ENCODE measurements at regions not wholly inside any gene's neighbourhood (a gene's known extent, or its start where the extent isn't known, plus 50 kb on each side); places are given as distances from the start of the nearest gene placed in this dataset.
"Not testable (repeated sequence)": the region's sequence is repeated elsewhere in the genome, so short reads cannot be mapped to it uniquely, and the experiment has no call there.

DNA sequence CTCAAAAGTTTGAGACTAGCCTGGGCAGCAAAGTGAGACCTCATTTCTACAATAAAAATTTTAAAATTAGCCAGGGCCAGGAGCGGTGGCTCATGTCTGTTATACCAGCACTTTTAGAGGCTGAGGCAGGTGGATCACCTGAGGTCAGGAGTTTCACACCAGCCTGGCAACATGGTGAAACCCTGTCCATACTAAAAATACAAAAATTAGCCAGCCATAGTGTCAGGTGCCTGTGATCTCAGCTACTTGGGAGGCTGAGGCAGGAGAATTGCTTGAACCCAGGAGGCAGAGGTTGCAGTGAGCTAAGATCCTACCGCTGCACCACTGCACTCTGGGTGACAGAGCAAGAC, 85.1 kb upstream of the MAP4 start:
- FAIRE-seq; DNase-seq (ENCODE audit: insufficient read length, low spot score): not testable (repeated sequence)

DNA sequence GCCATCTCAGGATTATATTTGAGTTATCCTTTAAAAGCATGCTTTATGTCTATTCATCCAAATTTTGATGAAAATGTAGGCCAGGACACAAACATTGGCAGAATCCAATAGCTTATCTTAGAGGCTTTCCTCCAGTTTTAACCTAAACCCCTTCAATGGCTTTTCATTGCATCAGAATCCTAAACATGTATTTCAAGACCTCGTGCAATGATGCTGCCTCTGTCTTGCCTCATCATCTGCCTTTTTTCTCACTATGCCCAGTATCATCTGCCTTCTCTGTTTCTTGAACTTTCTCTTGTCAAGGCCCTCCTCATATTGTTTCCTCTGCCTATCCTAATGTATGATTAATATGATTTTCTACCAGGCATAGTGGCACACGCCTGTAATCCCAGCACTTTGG, 76.1 kb upstream of the MAP4 start:
- no peak for FAIRE-seq
- DNase-seq (ENCODE audit: insufficient read length, low spot score), result no peak
- no peak for TF ChIP-seq POLR2AphosphoS5 (IDR thresholded peaks at IDR 0.05; ENCODE audit: low read depth, low read length)

DNA sequence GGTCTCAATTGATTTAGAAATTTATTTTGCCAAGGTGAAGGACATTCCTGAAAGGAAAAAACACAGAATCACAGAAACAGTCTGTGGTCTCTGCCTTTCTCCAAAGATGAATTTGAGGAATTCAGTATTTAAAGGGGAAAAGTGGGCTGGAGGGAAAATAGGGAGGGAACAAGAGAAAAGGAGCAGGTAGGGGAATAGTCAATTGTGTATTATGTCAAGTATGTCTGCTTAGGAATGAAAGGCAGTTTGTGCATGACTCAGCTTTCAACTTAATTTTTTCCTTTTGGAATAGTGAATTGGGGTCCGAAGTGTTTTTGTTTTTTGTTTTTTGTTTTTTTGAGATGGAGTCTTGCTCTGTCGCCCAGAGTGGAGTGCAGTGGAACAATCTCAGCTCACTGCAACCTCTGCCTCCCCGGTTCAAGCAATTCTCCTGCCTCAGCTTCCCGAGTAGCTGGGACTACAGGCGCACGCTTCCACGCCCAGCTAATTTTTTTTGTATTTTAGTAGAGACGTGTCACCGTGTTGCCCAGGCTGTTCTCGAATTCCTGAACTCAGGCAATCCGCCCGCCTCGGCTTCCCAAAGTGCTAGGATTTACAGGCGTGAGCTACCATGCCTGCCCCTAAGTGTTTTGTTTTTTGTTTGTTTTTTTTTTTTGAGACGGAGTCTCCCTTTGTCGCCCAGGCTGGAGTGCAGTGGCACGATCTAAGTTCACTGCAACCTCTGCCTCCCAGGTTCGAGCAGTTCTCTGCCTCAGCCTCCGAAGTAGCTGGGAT, 74.1 kb upstream of the MAP4 start:
- TF ChIP-seq PAX5 (IDR thresholded peaks at IDR 0.05; ENCODE audit: insufficient read depth, low read length, severe bottlenecking) (no peak), TAF1 (IDR thresholded peaks at IDR 0.05; ENCODE audit: low read depth, low read length) (no peak), SPI1 (IDR thresholded peaks at IDR 0.05; ENCODE audit: low read depth, low read length) (no peak), POLR2AphosphoS5 (IDR thresholded peaks at IDR 0.05; ENCODE audit: low read depth, low read length) (no peak), POU2F2 (IDR thresholded peaks at IDR 0.05; ENCODE audit: low read depth, low read length) (no peak), POLR2A (IDR thresholded peaks at IDR 0.05; ENCODE audit: low read depth, low read length) (no peak)
- no peak for FAIRE-seq
- DNase-seq (ENCODE audit: insufficient read length, low spot score), result no peak

DNA sequence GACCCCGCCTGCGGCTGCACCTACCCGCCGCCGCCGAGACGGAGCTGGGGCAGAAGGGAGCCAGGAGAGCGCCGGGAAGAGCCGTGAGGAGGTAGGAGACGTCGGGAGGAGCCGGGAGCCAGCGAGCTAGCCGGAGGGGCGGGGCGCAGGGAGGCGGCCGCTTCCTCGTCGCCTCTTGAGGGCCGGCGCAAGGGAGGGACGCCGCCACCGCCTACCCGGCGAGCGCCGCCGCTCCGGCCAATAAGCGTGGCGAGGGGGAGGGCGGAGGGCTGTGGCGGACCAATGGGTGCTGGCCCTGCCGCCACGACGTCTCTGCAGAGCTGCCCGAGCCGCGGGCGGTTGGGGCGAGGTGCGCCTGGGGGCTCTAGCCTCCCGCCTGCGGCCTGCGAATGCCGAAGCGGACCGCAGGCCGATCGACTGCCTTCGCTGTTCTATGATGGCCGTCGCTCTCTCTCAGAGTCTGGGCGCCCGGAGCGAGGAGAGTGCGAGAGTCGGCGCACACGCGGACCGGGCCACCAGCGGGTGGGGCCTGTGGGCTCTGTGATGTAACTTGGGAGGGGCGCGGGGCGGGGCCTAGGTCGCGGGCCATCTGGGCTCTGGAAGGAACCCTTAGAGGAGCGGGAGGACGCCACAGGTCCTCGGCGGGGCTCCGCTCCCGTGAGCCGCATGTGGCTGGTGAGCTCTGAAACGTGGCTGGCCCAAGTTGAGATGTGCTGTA, 72.7 kb upstream of the MAP4 start:
- peak; percentile 98 for FAIRE-seq
- peak; percentile 89 for DNase-seq (ENCODE audit: insufficient read length, low spot score)
- TF ChIP-seq PAX5 (IDR thresholded peaks at IDR 0.05; ENCODE audit: insufficient read depth, low read length, severe bottlenecking) (peak; percentile 12), POLR2AphosphoS5 (IDR thresholded peaks at IDR 0.05; ENCODE audit: low read depth, low read length) (peak; percentile 91), TAF1 (IDR thresholded peaks at IDR 0.05; ENCODE audit: low read depth, low read length) (peak; percentile 81), POLR2A (IDR thresholded peaks at IDR 0.05; ENCODE audit: low read depth, low read length) (peak; percentile 95), POU2F2 (IDR thresholded peaks at IDR 0.05; ENCODE audit: low read depth, low read length) (no peak)

DNA sequence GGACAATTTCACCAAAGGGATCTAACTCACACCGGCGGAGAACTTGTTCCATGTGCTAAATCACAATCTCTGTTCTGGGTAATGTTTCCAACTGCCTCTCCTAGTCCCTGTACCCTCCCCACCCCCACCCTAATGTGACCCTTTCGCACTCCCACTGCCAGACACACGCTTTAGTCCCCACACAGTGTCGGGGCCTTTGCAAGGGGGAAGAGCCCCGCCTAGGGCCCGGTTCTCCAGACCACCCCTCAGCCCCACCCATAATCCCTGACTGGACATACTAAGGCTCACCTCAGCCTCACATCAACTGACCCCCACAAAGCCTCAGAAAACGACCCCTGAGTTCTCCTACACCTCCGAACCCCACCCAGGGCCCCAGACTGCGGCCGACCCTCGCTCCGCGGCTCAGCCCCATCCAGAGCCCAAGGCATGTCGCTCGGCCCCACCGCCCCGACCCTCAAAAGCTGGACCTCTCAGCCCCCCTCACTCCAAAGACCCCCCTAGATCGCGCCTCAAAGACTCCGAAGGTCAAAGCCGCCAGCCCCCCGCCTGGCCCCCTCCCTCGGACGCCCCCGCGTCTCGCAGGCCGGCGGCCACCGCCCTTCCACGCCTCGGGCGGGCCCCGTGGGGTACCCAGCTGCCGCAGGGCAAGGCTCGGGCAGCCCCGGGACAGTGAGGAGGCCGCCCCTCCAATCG, 72.0 kb upstream of the MAP4 start:
- DNase-seq (ENCODE audit: insufficient read length, low spot score) (no peak), FAIRE-seq (no peak)
- TF ChIP-seq TAF1 (IDR thresholded peaks at IDR 0.05; ENCODE audit: low read depth, low read length) (peak; percentile 26; the same call in 1 of the 2 replicates), POLR2A (IDR thresholded peaks at IDR 0.05; ENCODE audit: low read depth, low read length) (no peak), POU2F2 (IDR thresholded peaks at IDR 0.05; ENCODE audit: low read depth, low read length) (0 out of 2 replicates have a peak, but pooled peaks have one; percentile 12), PAX5 (IDR thresholded peaks at IDR 0.05; ENCODE audit: insufficient read depth, low read length, severe bottlenecking) (no peak), POLR2AphosphoS5 (IDR thresholded peaks at IDR 0.05; ENCODE audit: low read depth, low read length) (no peak), SPI1 (IDR thresholded peaks at IDR 0.05; ENCODE audit: low read depth, low read length) (no peak)

DNA sequence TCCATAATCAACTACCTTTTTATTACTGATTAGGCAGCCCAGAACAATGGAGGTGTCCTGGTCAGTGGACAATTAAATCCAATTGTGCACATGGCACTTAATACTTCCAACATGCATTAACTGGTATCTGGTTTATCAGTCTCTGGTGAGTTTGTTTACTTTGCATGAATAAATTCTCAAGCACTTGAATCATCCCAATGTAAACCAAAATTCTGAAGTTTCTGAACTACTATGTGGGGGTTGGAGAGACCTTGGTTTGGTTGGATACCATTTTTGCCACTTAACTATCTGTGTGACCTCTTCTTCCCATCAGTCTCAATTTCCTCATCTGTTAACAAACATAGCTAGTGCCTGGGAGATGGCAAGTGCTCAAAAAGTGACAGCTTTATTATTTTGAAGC, 70.5 kb upstream of the MAP4 start:
- DNase-seq (ENCODE audit: insufficient read length, low spot score) (no peak), FAIRE-seq (no peak)
- TF ChIP-seq POU2F2 (IDR thresholded peaks at IDR 0.05; ENCODE audit: low read depth, low read length) (no peak), PAX5 (IDR thresholded peaks at IDR 0.05; ENCODE audit: insufficient read depth, low read length, severe bottlenecking) (no peak), POLR2AphosphoS5 (IDR thresholded peaks at IDR 0.05; ENCODE audit: low read depth, low read length) (no peak), POLR2A (IDR thresholded peaks at IDR 0.05; ENCODE audit: low read depth, low read length) (no peak), TAF1 (IDR thresholded peaks at IDR 0.05; ENCODE audit: low read depth, low read length) (no peak), SPI1 (IDR thresholded peaks at IDR 0.05; ENCODE audit: low read depth, low read length) (no peak)

DNA sequence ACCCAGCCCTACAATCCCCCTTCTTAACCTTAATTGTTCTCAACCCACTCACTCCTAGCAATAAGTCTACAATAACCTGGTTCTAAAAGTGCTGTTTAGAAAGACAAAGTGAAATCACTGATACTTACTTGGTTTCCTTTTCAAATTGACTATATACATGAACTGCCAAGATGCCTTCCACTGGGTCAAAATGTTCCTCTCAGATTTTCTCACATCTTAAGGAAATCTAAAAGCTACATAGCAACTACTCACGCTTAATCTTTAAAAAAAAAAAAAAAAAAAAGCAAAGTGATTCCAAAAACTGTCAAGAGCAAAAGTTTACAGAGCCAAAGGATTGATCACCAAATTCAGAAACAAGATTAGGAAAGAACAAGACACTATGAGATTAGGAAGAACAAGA, 68.7 kb upstream of the MAP4 start:
- DNase-seq (ENCODE audit: insufficient read length, low spot score), result no peak
- no peak for TF ChIP-seq POLR2A (IDR thresholded peaks at IDR 0.05; ENCODE audit: low read depth, low read length)
- no peak for TF ChIP-seq TAF1 (IDR thresholded peaks at IDR 0.05; ENCODE audit: low read depth, low read length)
- no peak for TF ChIP-seq PAX5 (IDR thresholded peaks at IDR 0.05; ENCODE audit: insufficient read depth, low read length, severe bottlenecking)
- TF ChIP-seq POLR2AphosphoS5 (IDR thresholded peaks at IDR 0.05; ENCODE audit: low read depth, low read length), result no peak
- TF ChIP-seq POU2F2 (IDR thresholded peaks at IDR 0.05; ENCODE audit: low read depth, low read length), result no peak
- TF ChIP-seq SPI1 (IDR thresholded peaks at IDR 0.05; ENCODE audit: low read depth, low read length), result no peak
- FAIRE-seq, result no peak

DNA sequence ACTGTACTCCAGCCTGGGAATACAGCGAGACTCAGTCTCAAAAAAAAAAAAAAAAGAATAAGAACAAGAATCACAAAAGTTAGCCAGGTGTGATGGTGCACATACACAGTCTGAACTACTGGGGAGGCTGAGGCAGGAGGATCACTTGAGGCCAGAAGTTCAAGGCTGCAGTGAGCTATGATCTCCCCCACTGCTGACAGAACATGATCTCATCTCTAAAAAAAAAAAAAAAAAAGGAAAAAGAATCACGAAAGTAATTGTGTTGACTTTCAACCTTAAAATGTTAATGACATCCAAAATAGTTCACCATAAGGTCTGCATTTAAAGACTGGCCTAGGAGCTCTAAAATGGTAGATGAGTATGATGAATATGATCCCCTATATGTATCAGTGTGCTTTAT, 68.0 kb upstream of the MAP4 start:
- DNase-seq (ENCODE audit: insufficient read length, low spot score) (no peak), FAIRE-seq (no peak)
- TF ChIP-seq POLR2A (IDR thresholded peaks at IDR 0.05; ENCODE audit: low read depth, low read length), result no peak
- TF ChIP-seq PAX5 (IDR thresholded peaks at IDR 0.05; ENCODE audit: insufficient read depth, low read length, severe bottlenecking), result no peak
- no peak for TF ChIP-seq TAF1 (IDR thresholded peaks at IDR 0.05; ENCODE audit: low read depth, low read length)
- no peak for TF ChIP-seq POU2F2 (IDR thresholded peaks at IDR 0.05; ENCODE audit: low read depth, low read length)
- TF ChIP-seq SPI1 (IDR thresholded peaks at IDR 0.05; ENCODE audit: low read depth, low read length), result no peak
- TF ChIP-seq POLR2AphosphoS5 (IDR thresholded peaks at IDR 0.05; ENCODE audit: low read depth, low read length), result no peak

DNA sequence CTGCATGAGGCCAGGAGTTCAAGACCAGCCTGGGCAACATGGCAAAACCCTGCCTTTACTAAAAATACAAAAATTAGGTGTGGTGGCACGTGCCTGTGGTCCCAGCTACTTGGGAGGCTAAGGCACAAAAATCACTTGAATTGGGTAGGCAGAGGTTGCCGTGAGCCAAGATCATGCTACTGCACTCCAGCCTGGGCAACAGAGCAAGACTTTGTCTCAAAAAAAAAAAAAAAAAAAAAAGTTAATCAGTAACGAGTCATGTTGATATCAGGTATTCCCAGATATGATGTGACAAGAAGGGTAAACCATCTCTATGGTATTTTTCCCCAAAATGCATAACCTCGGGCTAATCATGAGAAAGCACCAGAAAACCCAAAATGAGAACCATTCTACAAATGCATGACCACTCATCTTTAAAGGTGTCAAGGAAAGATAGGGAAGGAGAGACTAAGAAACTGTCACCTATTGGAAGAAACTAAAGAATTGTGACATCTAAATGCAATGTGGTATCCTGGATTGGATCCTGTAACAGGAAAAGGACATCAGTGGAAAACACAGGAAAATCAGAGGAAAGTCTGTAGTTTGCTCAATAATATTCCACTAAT, 66.5 kb upstream of the MAP4 start:
- no peak for TF ChIP-seq SPI1 (IDR thresholded peaks at IDR 0.05; ENCODE audit: low read depth, low read length)
- no peak for TF ChIP-seq TAF1 (IDR thresholded peaks at IDR 0.05; ENCODE audit: low read depth, low read length)
- TF ChIP-seq POU2F2 (IDR thresholded peaks at IDR 0.05; ENCODE audit: low read depth, low read length), result no peak
- TF ChIP-seq PAX5 (IDR thresholded peaks at IDR 0.05; ENCODE audit: insufficient read depth, low read length, severe bottlenecking), result no peak
- no peak for TF ChIP-seq POLR2A (IDR thresholded peaks at IDR 0.05; ENCODE audit: low read depth, low read length)
- TF ChIP-seq POLR2AphosphoS5 (IDR thresholded peaks at IDR 0.05; ENCODE audit: low read depth, low read length), result no peak
- DNase-seq (ENCODE audit: insufficient read length, low spot score) (no peak), FAIRE-seq (no peak)

Measured in GM12891 (cell line).